ENCODE measurements at regions not wholly inside any gene's neighbourhood (a gene's known extent, or its start where the extent isn't known, plus 50 kb on each side); places are given as distances from the start of the nearest gene placed in this dataset.

GRCh38 chr3:153578046-153578445, 416.0 kb downstream of the RAP2B start (continued):
- TF ChIP-seq ZNF622 (IDR thresholded peaks at IDR 0.05) (no peak), PAX8 (IDR thresholded peaks at IDR 0.05) (no peak), NFYA (IDR thresholded peaks at IDR 0.05; ENCODE audit: borderline replicate concordance, low read depth, low read length) (no peak), MEF2A (IDR thresholded peaks at IDR 0.05; ENCODE audit: insufficient read depth, low read depth, low read length) (no peak), POU2F2 (IDR thresholded peaks at IDR 0.05; ENCODE audit: borderline replicate concordance, low read depth, low read length) (no peak), IKZF1 (conservative IDR thresholded peaks at IDR 0.05) (no peak), ELK1 (IDR thresholded peaks at IDR 0.05; ENCODE audit: low read depth, low read length) (no peak), CEBPZ (IDR thresholded peaks at IDR 0.05; ENCODE audit: low read depth, low read length) (no peak), YBX1 (IDR thresholded peaks at IDR 0.05) (no peak), MTA3 (IDR thresholded peaks at IDR 0.05; ENCODE audit: borderline replicate concordance, low read length) (no peak), CHD1 (IDR thresholded peaks at IDR 0.05; ENCODE audit: low read depth, low read length) (no peak)

Data from GM12878 (cell line).